B cell (primary cell): ENCODE measurements at regions not wholly inside any gene's neighbourhood (a gene's known extent, or its start where the extent isn't known, plus 50 kb on each side); places are given as distances from the start of the nearest gene placed in this dataset.

Source experiments
- ATAC-seq: fragments of 200-7000 bp; cut with Tn5 transposase; one replicate; pipeline ENCODE4 v1.10.0; 2021; ENCODE audit warnings: low read depth, mild to moderate bottlenecking, moderate number of reproducible peaks, moderate library complexity
- CTCF ChIA-PET: fragments of 350-600 bp; sonication (Branson Sonifier 250); formaldehyde crosslinking; loops from one replicate; lab custom pipeline; 2021; ENCODE audit warnings: antibody characterized with exemption, inconsistent platforms; lab: Charles Lee
- POLR2A ChIA-PET: fragments of 350-600 bp; sonication (Branson Sonifier 250); formaldehyde crosslinking; loops from one replicate; lab custom pipeline; 2021; ENCODE audit warnings: antibody characterized with exemption; lab: Charles Lee
- DNase-seq: peaks from one replicate; pipeline ENCODE4 v3.0.0; 2013
- H2AFZ ChIP-seq: 2 replicates; pipeline ENCODE4 v1.6.1; 2012; ENCODE audit warnings: mild to moderate bottlenecking, low read depth, low read length; ENCODE audit not compliant: insufficient read depth, poor library complexity, severe bottlenecking
- H3K27ac ChIP-seq, 2 donors: 1 replicate in 1 of 2; 2 replicates in 1 of 2; pipeline ENCODE4 v1.5.1; 2012 to 2013; ENCODE audit warnings: low read length in 2 of 2, mild to moderate bottlenecking in 2 of 2, moderate library complexity in 1 of 2
- H3K27me3 ChIP-seq, 4 experiments: fragments of 200-600 bp in 1 of 4; sonication (generic) in 1 of 4; replicated peaks in 1 of 4; 1 replicate in 2 of 4; 2 replicates in 2 of 4; pipeline versions ENCODE4 v1.6.1 to v1.7.0; 2013 to 2016; ENCODE audit warnings: low read length in 3 of 4, mild to moderate bottlenecking in 2 of 4, mixed read lengths in 1 of 4, moderate library complexity in 1 of 4; ENCODE audit not compliant: insufficient read depth in 4 of 4, control insufficient read depth in 3 of 4; ENCODE audit errors: control extremely low read depth in 1 of 4
- H3K36me3 ChIP-seq, 2 experiments: replicated peaks in 1 of 2; 1 replicate in 1 of 2; 2 replicates in 1 of 2; pipeline versions ENCODE4 v1.6.1 to v1.7.1; 2013; ENCODE audit warnings: low read length in 1 of 2; ENCODE audit not compliant: insufficient read depth in 2 of 2, control insufficient read depth in 1 of 2; ENCODE audit errors: control extremely low read depth in 1 of 2, extremely low read depth in 1 of 2
- H3K4me1 ChIP-seq, 2 donors: fragments of 200-600 bp in 1 of 2; sonication (generic) in 1 of 2; 1 replicate in 1 of 2; 2 replicates in 1 of 2; pipeline versions ENCODE4 v1.5.1 to v1.6.1; 2013 to 2017; ENCODE audit warnings: low read length in 2 of 2; ENCODE audit not compliant: control insufficient read depth in 2 of 2, insufficient read depth in 2 of 2
- H3K4me2 ChIP-seq: replicated peaks from 2 replicates; pipeline ENCODE3; 2012; ENCODE audit warnings: mild to moderate bottlenecking, low read depth, low read length; ENCODE audit not compliant: poor library complexity, severe bottlenecking
- H3K4me3 ChIP-seq, 5 experiments: fragments of 200-600 bp in 1 of 5; sonication (generic) in 1 of 5; 1 replicate in 3 of 5; 2 replicates in 2 of 5; pipeline versions ENCODE4 v1.5.1 to v1.7.0; 2011 to 2016; ENCODE audit warnings: low read length in 4 of 5, mild to moderate bottlenecking in 4 of 5, low read depth in 2 of 5, control low read depth in 1 of 5, moderate library complexity in 1 of 5; ENCODE audit not compliant: insufficient read depth in 1 of 5; ENCODE audit errors: control extremely low read depth in 1 of 5, extremely low read depth in 1 of 5
- H3K79me2 ChIP-seq: fragments of 200-600 bp; sonication (generic); one replicate; pipeline ENCODE4 v1.6.0; 2016; ENCODE audit warnings: low read length; ENCODE audit not compliant: control insufficient read depth, insufficient read depth
- H3K9ac ChIP-seq: fragments of 200-600 bp; sonication (generic); 2 replicates; pipeline ENCODE4 v1.6.1; 2017; ENCODE audit warnings: mild to moderate bottlenecking, low read length, moderate library complexity
- H3K9me3 ChIP-seq, 3 donors: one replicate each; pipeline versions ENCODE4 v1.6.1 to v1.7.1; 2013; ENCODE audit warnings: low read length in 2 of 3; ENCODE audit not compliant: control insufficient read depth in 2 of 3, insufficient read depth in 1 of 3; ENCODE audit errors: control extremely low read depth in 1 of 3
- H4K20me1 ChIP-seq: 2 replicates; pipeline ENCODE4 v1.6.0; 2012; ENCODE audit warnings: mild to moderate bottlenecking, low read length; ENCODE audit not compliant: insufficient read depth, control insufficient read depth, poor library complexity, severe bottlenecking
- H3K27ac Mint-ChIP-seq: one replicate; pipeline ENCODE4 v1.8.0; 2021; ENCODE audit warnings: mixed read lengths
- H3K27me3 Mint-ChIP-seq: one replicate; pipeline ENCODE4 v1.8.0; 2021; ENCODE audit warnings: mixed read lengths
- H3K4me1 Mint-ChIP-seq: one replicate; pipeline ENCODE4 v1.8.0; 2021; ENCODE audit warnings: mixed read lengths
- H3K4me3 Mint-ChIP-seq: one replicate; pipeline ENCODE4 v1.8.0; 2021; ENCODE audit warnings: mixed read lengths
- H3K9me3 Mint-ChIP-seq: one replicate; pipeline ENCODE4 v1.8.0; 2022; ENCODE audit warnings: mixed read lengths; ENCODE audit not compliant: insufficient read depth
- EZH2 ChIP-seq: IDR thresholded peaks from 2 replicates; pipeline ENCODE4 v1.6.1; 2012; ENCODE audit warnings: borderline replicate concordance, low read depth, mild to moderate bottlenecking, moderate library complexity, low read length; ENCODE audit not compliant: insufficient read depth, poor library complexity, severe bottlenecking
- WGBS: methylation state at CpG from one replicate; pipeline ENCODE4 v1.1.5; 2013; ENCODE audit warnings: missing lambda C conversion rate; ENCODE audit not compliant: insufficient coverage; 5-methylcytosine and 5-hydroxymethylcytosine counted together
- intact Hi-C: fragments of 100-400 bp; cut with micrococcal nuclease; formaldehyde crosslinking; loops from one replicate; pipeline ENCODE4 v1.10.0; 2022
- TF ChIP-seq, protein P1 (sequence below): fragments of 200-600 bp; IDR thresholded peaks from one replicate; pipeline ENCODE4 v1.8.0; 2022; ENCODE audit warnings: antibody characterized with exemption, mild to moderate bottlenecking

DNA sequence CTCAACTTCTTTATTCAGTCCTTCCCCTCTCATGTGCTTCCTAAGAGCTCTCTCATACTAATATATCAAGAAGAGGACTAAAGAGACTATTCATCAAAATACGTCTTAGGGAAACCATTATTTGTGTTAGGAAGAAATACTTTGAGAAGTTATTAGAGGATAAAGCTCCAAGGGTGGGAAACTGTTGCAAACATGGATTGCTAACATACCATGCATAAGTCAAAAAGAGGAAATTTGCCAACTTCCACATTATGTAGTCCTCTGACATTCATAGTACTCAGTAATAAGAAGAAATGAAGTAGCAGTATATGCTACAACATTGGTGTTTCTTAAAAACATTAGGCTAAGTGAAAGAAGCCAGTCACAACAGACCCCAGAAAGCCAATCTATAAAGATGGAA, 128.8 kb upstream of the CLEC14A start:
- no peak overlapping the region for H3K4me3 Mint-ChIP-seq
- Histone ChIP-seq H2AFZ (no peak overlapping the region), H3K27me3 (no peaks in the 10 kb centered on the region), H3K36me3 (no peaks in the 10 kb centered on the region), H3K9me3 (no peaks in the 10 kb centered on the region), H3K79me2 (no peaks in the 10 kb centered on the region), H3K27ac (no peak overlapping the region), H3K9ac (no peak overlapping the region), H4K20me1 (no peaks in the 10 kb centered on the region), H3K4me3 (no peak overlapping the region), H3K4me1 (no peaks in the 10 kb centered on the region), H3K4me2 (no peak overlapping the region)
- ATAC-seq (no peak), DNase-seq (no peak)
- TF ChIP-seq EZH2: no peak
- TF ChIP-seq, protein P1, sequence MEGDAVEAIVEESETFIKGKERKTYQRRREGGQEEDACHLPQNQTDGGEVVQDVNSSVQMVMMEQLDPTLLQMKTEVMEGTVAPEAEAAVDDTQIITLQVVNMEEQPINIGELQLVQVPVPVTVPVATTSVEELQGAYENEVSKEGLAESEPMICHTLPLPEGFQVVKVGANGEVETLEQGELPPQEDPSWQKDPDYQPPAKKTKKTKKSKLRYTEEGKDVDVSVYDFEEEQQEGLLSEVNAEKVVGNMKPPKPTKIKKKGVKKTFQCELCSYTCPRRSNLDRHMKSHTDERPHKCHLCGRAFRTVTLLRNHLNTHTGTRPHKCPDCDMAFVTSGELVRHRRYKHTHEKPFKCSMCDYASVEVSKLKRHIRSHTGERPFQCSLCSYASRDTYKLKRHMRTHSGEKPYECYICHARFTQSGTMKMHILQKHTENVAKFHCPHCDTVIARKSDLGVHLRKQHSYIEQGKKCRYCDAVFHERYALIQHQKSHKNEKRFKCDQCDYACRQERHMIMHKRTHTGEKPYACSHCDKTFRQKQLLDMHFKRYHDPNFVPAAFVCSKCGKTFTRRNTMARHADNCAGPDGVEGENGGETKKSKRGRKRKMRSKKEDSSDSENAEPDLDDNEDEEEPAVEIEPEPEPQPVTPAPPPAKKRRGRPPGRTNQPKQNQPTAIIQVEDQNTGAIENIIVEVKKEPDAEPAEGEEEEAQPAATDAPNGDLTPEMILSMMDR: no peak
- H3K27me3 Mint-ChIP-seq: no peaks in the 10 kb centered on the region
- H3K4me1 Mint-ChIP-seq: no peaks in the 10 kb centered on the region
- H3K27ac Mint-ChIP-seq: no peak overlapping the region
- POLR2A ChIA-PET: no interaction called here
- intact Hi-C loops: no loop called here
- peaks cover 2% of the 10 kb centered on the region for H3K9me3 Mint-ChIP-seq
- WGBS: no CpG with 5 or more reads among the region's 1 CpG
- CTCF ChIA-PET: no interaction called here

DNA sequence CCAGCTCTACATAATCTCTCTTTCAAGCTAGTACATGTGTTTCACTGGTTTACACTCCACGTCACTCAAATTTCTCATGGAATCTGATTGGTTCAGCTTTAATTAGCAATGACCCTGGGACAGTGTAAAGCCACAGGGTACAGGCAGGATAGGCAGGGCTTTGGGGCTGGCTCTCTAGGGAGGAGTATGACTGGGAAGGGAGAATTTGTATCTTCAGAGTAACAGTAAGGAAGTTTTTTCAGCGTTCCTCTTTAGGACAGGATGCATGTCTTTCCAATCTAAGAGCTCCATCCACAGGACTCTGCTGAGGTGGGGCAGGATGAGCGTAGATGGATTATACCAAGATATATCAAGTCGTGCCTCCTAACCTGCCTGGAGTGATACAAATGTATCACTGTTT, 112.0 kb upstream of the CLEC14A start:
- Histone ChIP-seq H3K4me1 (no peaks in the 10 kb centered on the region), H3K27ac (no peak overlapping the region), H3K4me3 (no peak overlapping the region), H3K27me3 (no peaks in the 10 kb centered on the region), H4K20me1 (no peaks in the 10 kb centered on the region), H3K79me2 (no peaks in the 10 kb centered on the region), H2AFZ (no peak overlapping the region), H3K9me3 (no peaks in the 10 kb centered on the region), H3K36me3 (no peaks in the 10 kb centered on the region), H3K9ac (no peak overlapping the region), H3K4me2 (no peak overlapping the region)
- Mint-ChIP-seq H3K27ac (no peak overlapping the region), H3K4me3 (no peak overlapping the region), H3K4me1 (no peaks in the 10 kb centered on the region), H3K27me3 (no peaks in the 10 kb centered on the region), H3K9me3 (peaks cover 5% of the 10 kb centered on the region)
- ChIA-PET POLR2A (no interaction called here), CTCF (no interaction called here)
- intact Hi-C loops: no loop called here
- WGBS: 100% methylated on average over 1 of the region's 4 CpGs
- TF ChIP-seq EZH2: no peak
- TF ChIP-seq, protein P1: no peak
- no peak for ATAC-seq
- no peak for DNase-seq
